ENCODE measurements at regions not wholly inside any gene's neighbourhood (a gene's known extent, or its start where the extent isn't known, plus 50 kb on each side); places are given as distances from the start of the nearest gene placed in this dataset.

GRCh38 chr2:176566961-176567360, 297.7 kb downstream of the MTX2 start (continued):
- TF ChIP-seq, protein P1, sequence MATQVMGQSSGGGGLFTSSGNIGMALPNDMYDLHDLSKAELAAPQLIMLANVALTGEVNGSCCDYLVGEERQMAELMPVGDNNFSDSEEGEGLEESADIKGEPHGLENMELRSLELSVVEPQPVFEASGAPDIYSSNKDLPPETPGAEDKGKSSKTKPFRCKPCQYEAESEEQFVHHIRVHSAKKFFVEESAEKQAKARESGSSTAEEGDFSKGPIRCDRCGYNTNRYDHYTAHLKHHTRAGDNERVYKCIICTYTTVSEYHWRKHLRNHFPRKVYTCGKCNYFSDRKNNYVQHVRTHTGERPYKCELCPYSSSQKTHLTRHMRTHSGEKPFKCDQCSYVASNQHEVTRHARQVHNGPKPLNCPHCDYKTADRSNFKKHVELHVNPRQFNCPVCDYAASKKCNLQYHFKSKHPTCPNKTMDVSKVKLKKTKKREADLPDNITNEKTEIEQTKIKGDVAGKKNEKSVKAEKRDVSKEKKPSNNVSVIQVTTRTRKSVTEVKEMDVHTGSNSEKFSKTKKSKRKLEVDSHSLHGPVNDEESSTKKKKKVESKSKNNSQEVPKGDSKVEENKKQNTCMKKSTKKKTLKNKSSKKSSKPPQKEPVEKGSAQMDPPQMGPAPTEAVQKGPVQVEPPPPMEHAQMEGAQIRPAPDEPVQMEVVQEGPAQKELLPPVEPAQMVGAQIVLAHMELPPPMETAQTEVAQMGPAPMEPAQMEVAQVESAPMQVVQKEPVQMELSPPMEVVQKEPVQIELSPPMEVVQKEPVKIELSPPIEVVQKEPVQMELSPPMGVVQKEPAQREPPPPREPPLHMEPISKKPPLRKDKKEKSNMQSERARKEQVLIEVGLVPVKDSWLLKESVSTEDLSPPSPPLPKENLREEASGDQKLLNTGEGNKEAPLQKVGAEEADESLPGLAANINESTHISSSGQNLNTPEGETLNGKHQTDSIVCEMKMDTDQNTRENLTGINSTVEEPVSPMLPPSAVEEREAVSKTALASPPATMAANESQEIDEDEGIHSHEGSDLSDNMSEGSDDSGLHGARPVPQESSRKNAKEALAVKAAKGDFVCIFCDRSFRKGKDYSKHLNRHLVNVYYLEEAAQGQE (IDR thresholded peaks at IDR 0.05), result no peak
- TF ChIP-seq FOXA2 (IDR thresholded peaks at IDR 0.05), result no peak
- TF ChIP-seq RAD21 (IDR thresholded peaks at IDR 0.05), result no peak
- no peak for TF ChIP-seq SP1 (IDR thresholded peaks at IDR 0.05)
- TF ChIP-seq MAX (IDR thresholded peaks at IDR 0.05), result no peak
- no peak for TF ChIP-seq YY1 (IDR thresholded peaks at IDR 0.05)

DNA sequence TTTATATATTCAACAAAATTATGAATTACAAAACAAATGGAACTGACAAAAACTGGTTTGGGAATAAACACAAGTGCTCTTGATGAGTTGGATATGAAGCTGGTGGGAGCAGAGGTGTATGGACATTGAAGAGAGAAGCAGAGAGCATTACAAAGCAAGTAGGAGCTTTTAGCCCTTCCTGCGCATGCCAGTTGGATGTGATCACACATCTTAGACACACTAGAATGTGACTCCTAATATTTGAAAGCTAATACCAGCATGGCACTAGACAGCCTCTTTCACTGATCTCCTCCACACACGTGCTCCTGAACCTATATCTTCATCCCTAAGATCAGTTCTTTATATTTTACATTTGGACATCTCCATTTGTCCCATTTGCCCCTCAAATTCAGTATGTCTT, 298.1 kb downstream of the MTX2 start:
- Histone ChIP-seq H3K9ac (ENCODE audit: low read depth in 1 of 2, low read length in 2 of 2) (no peak overlapping the region), H3K4me1 (ENCODE audit: control insufficient read depth in 4 of 4, insufficient read depth in 4 of 4, low read length in 3 of 4) (no peaks in the 10 kb centered on the region), H3K27me3 (ENCODE audit: control insufficient read depth in 4 of 4, insufficient read depth in 4 of 4, low read length in 3 of 4) (peaks cover 0 to 4% (median 0%) of the 10 kb centered on the region in 4 donors), H3K9me3 (ENCODE audit: control insufficient read depth in 4 of 4, low read length in 3 of 4) (no peaks in the 10 kb centered on the region), H3K27ac (ENCODE audit: low read depth in 1 of 2, low read length in 2 of 2) (no peak overlapping the region), H3K36me3 (ENCODE audit: control insufficient read depth in 4 of 4, insufficient read depth in 3 of 4, low read depth in 1 of 4, low read length in 3 of 4) (no peaks in the 10 kb centered on the region), H3K4me3 (ENCODE audit: low read depth in 1 of 3, low read length in 3 of 3) (no peak overlapping the region)
- TF ChIP-seq GABPA (IDR thresholded peaks at IDR 0.05 in 1 of 2, conservative IDR thresholded peaks at IDR 0.05 in 1 of 2) (no peak), ZBTB33 (IDR thresholded peaks at IDR 0.05) (no peak), HNF4G (IDR thresholded peaks at IDR 0.05) (no peak), RXRA (IDR thresholded peaks at IDR 0.05) (no peak), EGR1 (IDR thresholded peaks at IDR 0.05; ENCODE audit: low read depth in 2 of 2) (no peak), NR2F2 (IDR thresholded peaks at IDR 0.05) (no peak), FOXA1 (IDR thresholded peaks at IDR 0.05) (no peak), JUND (IDR thresholded peaks at IDR 0.05) (no peak), SP1 (IDR thresholded peaks at IDR 0.05) (no peak), YY1 (IDR thresholded peaks at IDR 0.05) (no peak), TAF1 (conservative IDR thresholded peaks at IDR 0.05) (no peak), FOXA2 (IDR thresholded peaks at IDR 0.05) (no peak), MAX (IDR thresholded peaks at IDR 0.05) (no peak), RAD21 (IDR thresholded peaks at IDR 0.05) (no peak), HNF4A (conservative IDR thresholded peaks at IDR 0.05) (no peak), ATF3 (IDR thresholded peaks at IDR 0.05) (no peak), CTCF (IDR thresholded peaks at IDR 0.05; ENCODE audit: low read depth, low read length, missing input control) (no peak)
- TF ChIP-seq, protein P1 (IDR thresholded peaks at IDR 0.05), result no peak
- 91% methylated on average over 2 of the region's 2 CpGs for WGBS
- no peak for DNase-seq (ENCODE audit: low spot score)
